Renal cortical epithelial cell (primary cell): ENCODE measurements at regions not wholly inside any gene's neighbourhood (a gene's known extent, or its start where the extent isn't known, plus 50 kb on each side); places are given as distances from the start of the nearest gene placed in this dataset.
A peak's percentile ranks its signal among the peaks of the same experiment; 100 is the strongest.

Experiments used
- DNase-seq: peaks from one replicate; pipeline ENCODE4 v3.0.0-alpha.2; 2011; ENCODE audit warnings: low read depth

- peak; percentile 39 for DNase-seq
These were observed 61.9 kb upstream of the CIBAR2 start for GRCh38 chr16:85173981-85174751.

- no peak for DNase-seq
These were observed 62.8 kb upstream of the CIBAR2 start for GRCh38 chr16:85174871-85175723.

- no peak for DNase-seq
These were observed 63.5 kb upstream of the CIBAR2 start for GRCh38 chr16:85175724-85176233.

- no peak for DNase-seq
These were observed 64.5 kb upstream of the CIBAR2 start for GRCh38 chr16:85176541-85177447.

GRCh38 chr16:85177448-85177846, 65.2 kb upstream of the CIBAR2 start:
- DNase-seq = no peak

- DNase-seq = no peak
These were observed 65.8 kb upstream of the CIBAR2 start for GRCh38 chr16:85178006-85178591.

GRCh38 chr16:85178596-85178995, 66.3 kb upstream of the CIBAR2 start:
- DNase-seq = no peak

- no peak for DNase-seq
These were observed 67.2 kb upstream of the CIBAR2 start for GRCh38 chr16:85179344-85180046.

GRCh38 chr16:85180047-85180826, 68.0 kb upstream of the CIBAR2 start:
- DNase-seq = no peak

GRCh38 chr16:85180827-85181738, 68.8 kb upstream of the CIBAR2 start:
- DNase-seq = no peak

- no peak for DNase-seq
These were observed 69.5 kb upstream of the CIBAR2 start for GRCh38 chr16:85181739-85182129.

- DNase-seq = no peak
These were observed 70.0 kb upstream of the CIBAR2 start for GRCh38 chr16:85182286-85182685.

- DNase-seq = no peak
These were observed 70.5 kb upstream of the CIBAR2 start for GRCh38 chr16:85182774-85183173.

- no peak for DNase-seq
These were observed 71.3 kb upstream of the CIBAR2 start for GRCh38 chr16:85183564-85183963.

- no peak for DNase-seq
These were observed 72.1 kb upstream of the CIBAR2 start for GRCh38 chr16:85184404-85184803.

GRCh38 chr16:85185303-85186100, 73.2 kb upstream of the CIBAR2 start:
- no peak for DNase-seq

- DNase-seq = peak; percentile 23
These were observed 74.7 kb upstream of the CIBAR2 start for GRCh38 chr16:85187002-85187401.

- no peak for DNase-seq
These were observed 75.2 kb upstream of the CIBAR2 start for GRCh38 chr16:85187447-85187846.
